HUES64 (cell line): ENCODE measurements at regions not wholly inside any gene's neighbourhood (a gene's known extent, or its start where the extent isn't known, plus 50 kb on each side); places are given as distances from the start of the nearest gene placed in this dataset.

Source experiments
- H3K27ac ChIP-seq: 2 replicates; pipeline ENCODE4 v1.7.0; 2013; ENCODE audit warnings: low read depth, low read length, inconsistent platforms
- H3K27me3 ChIP-seq: 2 replicates; pipeline ENCODE4 v1.6.1; 2013; ENCODE audit warnings: mild to moderate bottlenecking, low read length; ENCODE audit not compliant: insufficient read depth
- H3K36me3 ChIP-seq: 2 replicates; pipeline ENCODE4 v1.6.1; 2013; ENCODE audit warnings: mild to moderate bottlenecking, low read length; ENCODE audit not compliant: insufficient read depth
- H3K4me1 ChIP-seq: 2 replicates; pipeline ENCODE4 v1.6.1; 2013; ENCODE audit warnings: mild to moderate bottlenecking, low read length, moderate library complexity; ENCODE audit not compliant: insufficient read depth
- H3K4me3 ChIP-seq: 2 replicates; pipeline ENCODE4 v1.5.1; 2013; ENCODE audit warnings: mild to moderate bottlenecking, low read length, moderate library complexity
- H3K9ac ChIP-seq: 2 replicates; pipeline ENCODE4 v1.6.1; 2013; ENCODE audit warnings: mild to moderate bottlenecking, low read depth, low read length
- H3K9me3 ChIP-seq: 2 replicates; pipeline ENCODE4 v1.6.1; 2013; ENCODE audit warnings: low read depth, low read length; ENCODE audit not compliant: insufficient read depth
- WGBS: fragments of 150-250, 120-280 bp; methylation state at CpG from one replicate; pipeline ENCODE4 v1.1.7; 2013; ENCODE audit warnings: missing lambda C conversion rate; 5-methylcytosine and 5-hydroxymethylcytosine counted together

- no peak overlapping the region for H3K9ac ChIP-seq
- H3K9me3 ChIP-seq, result no peaks in the 10 kb centered on the region
- no peaks in the 10 kb centered on the region for H3K4me1 ChIP-seq
- WGBS, result 91% methylated on average over 3 of the region's 3 CpGs
- no peak overlapping the region for H3K27ac ChIP-seq
- H3K27me3 ChIP-seq, result no peaks in the 10 kb centered on the region
- no peaks in the 10 kb centered on the region for H3K36me3 ChIP-seq
- no peak overlapping the region for H3K4me3 ChIP-seq
Measured at GRCh38 chr4:53713296-53713695, 122.0 kb upstream of the LNX1 start.

- Histone ChIP-seq H3K9me3 (no peaks in the 10 kb centered on the region), H3K36me3 (no peaks in the 10 kb centered on the region), H3K4me3 (no peak overlapping the region), H3K27ac (no peak overlapping the region), H3K9ac (no peak overlapping the region), H3K4me1 (no peaks in the 10 kb centered on the region), H3K27me3 (no peaks in the 10 kb centered on the region)
- WGBS, result 75% methylated on average over 8 of the region's 8 CpGs
Measured at GRCh38 chr4:53712408-53713020, 121.2 kb upstream of the LNX1 start.

GRCh38 chr4:53711926-53712325, 120.6 kb upstream of the LNX1 start:
- no peaks in the 10 kb centered on the region for H3K27me3 ChIP-seq
- no peaks in the 10 kb centered on the region for H3K9me3 ChIP-seq
- H3K27ac ChIP-seq, result no peak overlapping the region
- H3K36me3 ChIP-seq, result no peaks in the 10 kb centered on the region
- H3K4me3 ChIP-seq, result no peak overlapping the region
- H3K9ac ChIP-seq, result no peak overlapping the region
- WGBS, result 98% methylated on average over 2 of the region's 2 CpGs
- no peaks in the 10 kb centered on the region for H3K4me1 ChIP-seq

GRCh38 chr4:53709693-53710092, 118.4 kb upstream of the LNX1 start:
- WGBS, result 100% methylated on average over 1 of the region's 1 CpG

GRCh38 chr4:53707491-53707890, 116.2 kb upstream of the LNX1 start:
- no peak overlapping the region for H3K9ac ChIP-seq
- H3K4me3 ChIP-seq, result no peak overlapping the region
- no peaks in the 10 kb centered on the region for H3K27me3 ChIP-seq
- H3K27ac ChIP-seq, result no peak overlapping the region
- 100% methylated on average over 2 of the region's 2 CpGs for WGBS
- H3K4me1 ChIP-seq, result peaks cover 9% of the 10 kb centered on the region
- no peaks in the 10 kb centered on the region for H3K36me3 ChIP-seq
- H3K9me3 ChIP-seq, result no peaks in the 10 kb centered on the region

More at GRCh38 chr4:53709693-53710092, 118.4 kb upstream of the LNX1 start:
- Histone ChIP-seq H3K27me3 (no peaks in the 10 kb centered on the region), H3K4me3 (no peak overlapping the region), H3K27ac (no peak overlapping the region), H3K9ac (no peak overlapping the region), H3K9me3 (no peaks in the 10 kb centered on the region), H3K4me1 (no peaks in the 10 kb centered on the region; the same call in 1 of the 2 replicates), H3K36me3 (no peaks in the 10 kb centered on the region)

GRCh38 chr4:53706422-53707032, 115.2 kb upstream of the LNX1 start:
- Histone ChIP-seq H3K9ac (no peak overlapping the region), H3K27me3 (no peaks in the 10 kb centered on the region), H3K27ac (no peak overlapping the region), H3K36me3 (no peaks in the 10 kb centered on the region), H3K4me3 (no peak overlapping the region), H3K4me1 (peaks cover 11% of the 10 kb centered on the region), H3K9me3 (no peaks in the 10 kb centered on the region)
- 69% methylated on average over 8 of the region's 8 CpGs for WGBS

- no peak overlapping the region for H3K9ac ChIP-seq
- H3K4me3 ChIP-seq, result no peak overlapping the region
- no peaks in the 10 kb centered on the region for H3K9me3 ChIP-seq
- no peaks in the 10 kb centered on the region for H3K36me3 ChIP-seq
- peaks cover 11% of the 10 kb centered on the region for H3K4me1 ChIP-seq
- H3K27ac ChIP-seq, result no peak overlapping the region
- no peaks in the 10 kb centered on the region for H3K27me3 ChIP-seq
- WGBS, result 86% methylated on average over 4 of the region's 4 CpGs
Measured at GRCh38 chr4:53705972-53706371, 114.7 kb upstream of the LNX1 start.

GRCh38 chr4:53705151-53705764, 114.0 kb upstream of the LNX1 start:
- 89% methylated on average over 3 of the region's 3 CpGs for WGBS
- Histone ChIP-seq H3K27me3 (no peaks in the 10 kb centered on the region), H3K27ac (no peak overlapping the region), H3K4me3 (no peak overlapping the region), H3K36me3 (no peaks in the 10 kb centered on the region), H3K9ac (no peak overlapping the region), H3K9me3 (no peaks in the 10 kb centered on the region), H3K4me1 (peaks cover 11% of the 10 kb centered on the region)

GRCh38 chr4:53704329-53704728, 113.0 kb upstream of the LNX1 start:
- Histone ChIP-seq H3K36me3 (no peaks in the 10 kb centered on the region), H3K27ac (no peak overlapping the region), H3K9me3 (no peaks in the 10 kb centered on the region), H3K9ac (no peak overlapping the region), H3K4me3 (no peak overlapping the region), H3K27me3 (no peaks in the 10 kb centered on the region), H3K4me1 (peaks cover 11% of the 10 kb centered on the region)
- WGBS, result 73% methylated on average over 2 of the region's 2 CpGs

- Histone ChIP-seq H3K27me3 (no peaks in the 10 kb centered on the region), H3K4me1 (peaks cover 11% of the 10 kb centered on the region), H3K9ac (no peak overlapping the region), H3K9me3 (no peaks in the 10 kb centered on the region), H3K4me3 (no peak overlapping the region), H3K36me3 (no peaks in the 10 kb centered on the region), H3K27ac (no peak overlapping the region)
- WGBS, result 94% methylated on average over 7 of the region's 7 CpGs
Measured at GRCh38 chr4:53703267-53703655, 112.0 kb upstream of the LNX1 start.

- Histone ChIP-seq H3K9me3 (no peaks in the 10 kb centered on the region), H3K27ac (no peak overlapping the region), H3K4me3 (no peak overlapping the region), H3K27me3 (no peaks in the 10 kb centered on the region), H3K4me1 (peaks cover 11% of the 10 kb centered on the region), H3K36me3 (no peaks in the 10 kb centered on the region), H3K9ac (no peak overlapping the region)
- 62% methylated on average over 23 of the region's 24 CpGs for WGBS
Measured at GRCh38 chr4:53702334-53703266, 111.3 kb upstream of the LNX1 start.
